WTC11 (cell line): ENCODE measurements at regions not wholly inside any gene's neighbourhood (a gene's known extent, or its start where the extent isn't known, plus 50 kb on each side); places are given as distances from the start of the nearest gene placed in this dataset.

Experiments
- ATAC-seq: fragments of 200-7000 bp; cut with Tn5 transposase; 2 replicates; pipeline ENCODE4 v1.10.0; 2021; ENCODE audit warnings: mild to moderate bottlenecking, moderate library complexity
- CTCF ChIA-PET: fragments of 300-600 bp; sonication (Branson Sonifier 250); formaldehyde crosslinking; loops from one replicate; lab custom pipeline; 2021; ENCODE audit warnings: antibody characterized with exemption; lab: Charles Lee
- POLR2A ChIA-PET: fragments of 350-600 bp; sonication (Branson Sonifier 250); formaldehyde crosslinking; loops from one replicate; lab custom pipeline; 2021; ENCODE audit warnings: antibody characterized with exemption; lab: Charles Lee
- DNase-seq: peaks from one replicate; pipeline ENCODE4 v3.0.0; 2021; ENCODE audit warnings: low spot score
- H3K27ac Mint-ChIP-seq: 2 replicates; pipeline ENCODE4 v1.8.0; 2021; ENCODE audit warnings: mixed read lengths
- H3K27me3 Mint-ChIP-seq: 2 replicates; pipeline ENCODE4 v1.8.0; 2021; ENCODE audit warnings: low read depth, mild to moderate bottlenecking, moderate library complexity, mixed read lengths
- H3K36me3 Mint-ChIP-seq: 2 replicates; pipeline ENCODE4 v1.8.0; 2021; ENCODE audit warnings: mixed read lengths
- H3K4me1 Mint-ChIP-seq: 2 replicates; pipeline ENCODE4 v1.8.0; 2022; ENCODE audit warnings: mixed read lengths
- H3K4me3 Mint-ChIP-seq: 2 replicates; pipeline ENCODE4 v1.8.0; 2021; ENCODE audit warnings: mild to moderate bottlenecking, moderate library complexity, mixed read lengths
- H3K9me3 Mint-ChIP-seq: 2 replicates; pipeline ENCODE4 v1.8.0; 2021; ENCODE audit warnings: mixed read lengths
- ARID4B ChIP-seq: sonication (generic); formaldehyde crosslinking; IDR thresholded peaks from 2 replicates; pipeline ENCODE4 v1.8.0; 2023; ENCODE audit warnings: missing genetic modification reagents, mild to moderate bottlenecking, borderline replicate concordance
- CBFB ChIP-seq: sonication (generic); formaldehyde crosslinking; IDR thresholded peaks from 2 replicates; pipeline ENCODE4 v1.8.1; 2022; ENCODE audit warnings: mild to moderate bottlenecking, low read depth, missing genetic modification reagents
- JAZF1 ChIP-seq: fragments of 250-450 bp; sonication (Bioruptor Pico); IDR thresholded peaks from 2 replicates; pipeline ENCODE4 v1.9.0; 2021; ENCODE audit warnings: moderate library complexity, mild to moderate bottlenecking, inconsistent platforms
- MAX ChIP-seq: sonication (generic); formaldehyde crosslinking; IDR thresholded peaks from 2 replicates; pipeline ENCODE4 v1.8.0; 2022; ENCODE audit warnings: mild to moderate bottlenecking, missing genetic modification reagents
- MXD4 ChIP-seq: fragments of 250-450 bp; sonication (Bioruptor Pico); IDR thresholded peaks from 2 replicates; pipeline ENCODE4 v1.8.0; 2021; ENCODE audit warnings: mild to moderate bottlenecking, moderate library complexity, borderline replicate concordance
- NR1H2 ChIP-seq: sonication (generic); formaldehyde crosslinking; IDR thresholded peaks from 2 replicates; pipeline ENCODE4 v1.9.0; 2021; ENCODE audit warnings: mild to moderate bottlenecking, moderate library complexity, missing genetic modification reagents
- SMAD4 ChIP-seq: sonication (generic); formaldehyde crosslinking; IDR thresholded peaks from 2 replicates; pipeline ENCODE4 v1.8.0; 2022; ENCODE audit warnings: mild to moderate bottlenecking, missing genetic modification reagents
- SP1 ChIP-seq: sonication (generic); formaldehyde crosslinking; conservative IDR thresholded peaks from 2 replicates; pipeline ENCODE4 v1.8.1; 2022; ENCODE audit warnings: missing genetic modification reagents
- ZNF121 ChIP-seq: sonication (generic); formaldehyde crosslinking; IDR thresholded peaks from 2 replicates; pipeline ENCODE4 v1.8.0; 2023; ENCODE audit warnings: missing genetic modification reagents
- ZNF317 ChIP-seq: sonication (generic); formaldehyde crosslinking; IDR thresholded peaks from 2 replicates; pipeline ENCODE4 v1.8.1; 2023; ENCODE audit warnings: low read depth, mild to moderate bottlenecking, moderate library complexity, missing genetic modification reagents, borderline replicate concordance
- TF ChIP-seq, protein P1 (sequence below): sonication (generic); formaldehyde crosslinking; conservative IDR thresholded peaks from 2 replicates; pipeline ENCODE4 v1.8.1; 2022; ENCODE audit warnings: mild to moderate bottlenecking, missing genetic modification reagents
- TF ChIP-seq, protein P2 (sequence below): sonication (generic); formaldehyde crosslinking; IDR thresholded peaks from 2 replicates; pipeline ENCODE4 v1.8.0; 2022; ENCODE audit warnings: mild to moderate bottlenecking, missing genetic modification reagents
- TF ChIP-seq, protein P3 (sequence below): fragments of 250-450 bp; sonication (Bioruptor Pico); IDR thresholded peaks from 2 replicates; pipeline ENCODE4 v1.9.0; 2021; ENCODE audit warnings: mild to moderate bottlenecking, borderline replicate concordance

DNA sequence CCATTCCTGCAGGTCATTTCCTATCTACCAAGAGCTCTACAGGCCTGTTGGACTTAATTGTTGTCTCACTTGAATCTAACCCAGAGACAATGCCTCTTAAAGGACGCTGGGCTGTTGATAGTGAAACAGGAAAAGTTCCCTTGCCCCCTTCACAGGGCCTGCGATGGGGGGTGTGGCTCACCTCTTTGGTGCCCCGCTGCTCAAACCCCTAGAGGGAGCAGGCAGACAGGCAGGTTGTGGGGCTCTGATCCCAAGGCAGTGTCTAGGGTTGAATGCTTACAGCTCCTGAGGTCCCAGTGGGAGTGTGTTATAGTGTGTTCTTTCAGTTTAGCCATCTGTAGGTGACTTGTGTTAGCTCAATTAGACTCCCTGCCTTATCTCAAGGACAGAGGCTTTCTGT lies 68.0 kb downstream of the OTOR start (continued):
- TF ChIP-seq ARID4B (no peak), SMAD4 (CRISPR knock-in tag) (no peak)
- TF ChIP-seq, protein P1, sequence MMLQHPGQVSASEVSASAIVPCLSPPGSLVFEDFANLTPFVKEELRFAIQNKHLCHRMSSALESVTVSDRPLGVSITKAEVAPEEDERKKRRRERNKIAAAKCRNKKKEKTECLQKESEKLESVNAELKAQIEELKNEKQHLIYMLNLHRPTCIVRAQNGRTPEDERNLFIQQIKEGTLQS (CRISPR knock-in tag), result no peak

- no peak for DNase-seq
- H3K4me3 Mint-ChIP-seq, result no peak overlapping the region
- H3K27me3 Mint-ChIP-seq, result no peaks in the 10 kb centered on the region
- peaks cover 15% of the 10 kb centered on the region for H3K36me3 Mint-ChIP-seq
- H3K9me3 Mint-ChIP-seq, result peaks cover 26% of the 10 kb centered on the region
- ChIA-PET CTCF (interaction anchor here (3.9 kb wide), 1 partner anchor 14 kb away, joined by 90 read pairs; no protein-coding TSS in a partner anchor), POLR2A (no interaction called here)
- no peaks in the 10 kb centered on the region for H3K4me1 Mint-ChIP-seq
- H3K27ac Mint-ChIP-seq, result no peak overlapping the region
- TF ChIP-seq, protein P2, sequence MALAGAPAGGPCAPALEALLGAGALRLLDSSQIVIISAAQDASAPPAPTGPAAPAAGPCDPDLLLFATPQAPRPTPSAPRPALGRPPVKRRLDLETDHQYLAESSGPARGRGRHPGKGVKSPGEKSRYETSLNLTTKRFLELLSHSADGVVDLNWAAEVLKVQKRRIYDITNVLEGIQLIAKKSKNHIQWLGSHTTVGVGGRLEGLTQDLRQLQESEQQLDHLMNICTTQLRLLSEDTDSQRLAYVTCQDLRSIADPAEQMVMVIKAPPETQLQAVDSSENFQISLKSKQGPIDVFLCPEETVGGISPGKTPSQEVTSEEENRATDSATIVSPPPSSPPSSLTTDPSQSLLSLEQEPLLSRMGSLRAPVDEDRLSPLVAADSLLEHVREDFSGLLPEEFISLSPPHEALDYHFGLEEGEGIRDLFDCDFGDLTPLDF (CRISPR knock-in tag), result no peak
- TF ChIP-seq ZNF317 (CRISPR knock-in tag) (no peak), MAX (CRISPR knock-in tag) (no peak), JAZF1 (no peak), MXD4 (CRISPR knock-in tag) (no peak), ZNF121 (CRISPR knock-in tag) (no peak), NR1H2 (CRISPR knock-in tag) (no peak), CBFB (CRISPR knock-in tag) (no peak), SP1 (CRISPR knock-in tag) (no peak)
- TF ChIP-seq, protein P3, sequence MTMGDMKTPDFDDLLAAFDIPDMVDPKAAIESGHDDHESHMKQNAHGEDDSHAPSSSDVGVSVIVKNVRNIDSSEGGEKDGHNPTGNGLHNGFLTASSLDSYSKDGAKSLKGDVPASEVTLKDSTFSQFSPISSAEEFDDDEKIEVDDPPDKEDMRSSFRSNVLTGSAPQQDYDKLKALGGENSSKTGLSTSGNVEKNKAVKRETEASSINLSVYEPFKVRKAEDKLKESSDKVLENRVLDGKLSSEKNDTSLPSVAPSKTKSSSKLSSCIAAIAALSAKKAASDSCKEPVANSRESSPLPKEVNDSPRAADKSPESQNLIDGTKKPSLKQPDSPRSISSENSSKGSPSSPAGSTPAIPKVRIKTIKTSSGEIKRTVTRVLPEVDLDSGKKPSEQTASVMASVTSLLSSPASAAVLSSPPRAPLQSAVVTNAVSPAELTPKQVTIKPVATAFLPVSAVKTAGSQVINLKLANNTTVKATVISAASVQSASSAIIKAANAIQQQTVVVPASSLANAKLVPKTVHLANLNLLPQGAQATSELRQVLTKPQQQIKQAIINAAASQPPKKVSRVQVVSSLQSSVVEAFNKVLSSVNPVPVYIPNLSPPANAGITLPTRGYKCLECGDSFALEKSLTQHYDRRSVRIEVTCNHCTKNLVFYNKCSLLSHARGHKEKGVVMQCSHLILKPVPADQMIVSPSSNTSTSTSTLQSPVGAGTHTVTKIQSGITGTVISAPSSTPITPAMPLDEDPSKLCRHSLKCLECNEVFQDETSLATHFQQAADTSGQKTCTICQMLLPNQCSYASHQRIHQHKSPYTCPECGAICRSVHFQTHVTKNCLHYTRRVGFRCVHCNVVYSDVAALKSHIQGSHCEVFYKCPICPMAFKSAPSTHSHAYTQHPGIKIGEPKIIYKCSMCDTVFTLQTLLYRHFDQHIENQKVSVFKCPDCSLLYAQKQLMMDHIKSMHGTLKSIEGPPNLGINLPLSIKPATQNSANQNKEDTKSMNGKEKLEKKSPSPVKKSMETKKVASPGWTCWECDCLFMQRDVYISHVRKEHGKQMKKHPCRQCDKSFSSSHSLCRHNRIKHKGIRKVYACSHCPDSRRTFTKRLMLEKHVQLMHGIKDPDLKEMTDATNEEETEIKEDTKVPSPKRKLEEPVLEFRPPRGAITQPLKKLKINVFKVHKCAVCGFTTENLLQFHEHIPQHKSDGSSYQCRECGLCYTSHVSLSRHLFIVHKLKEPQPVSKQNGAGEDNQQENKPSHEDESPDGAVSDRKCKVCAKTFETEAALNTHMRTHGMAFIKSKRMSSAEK, result no peak
- TF ChIP-seq, all 79 proteins: peak for 0
- ATAC-seq, result no peak
These were observed 71.3 kb downstream of the OTOR start for GRCh38 chr20:16819483-16819882.
